Gastrocnemius medialis (tissue), 4 donors: ENCODE measurements at regions not wholly inside any gene's neighbourhood (a gene's known extent, or its start where the extent isn't known, plus 50 kb on each side); places are given as distances from the start of the nearest gene placed in this dataset.

Experiments used
- CTCF ChIP-seq, 5 experiments: fragments of 450-650 bp in 3 of 5; fragments of 200-600 bp in 2 of 5; sonication (generic) in 2 of 5; IDR thresholded peaks in 4 of 5; conservative IDR thresholded peaks in 1 of 5; 1 replicate in 4 of 5; 2 replicates in 1 of 5; pipeline ENCODE4 v1.5.1; 2016 to 2019; ENCODE audit warnings: antibody characterized with exemption in 5 of 5, mild to moderate bottlenecking in 3 of 5, moderate library complexity in 3 of 5
- POLR2A ChIP-seq, 2 donors: fragments of 450-650 bp; IDR thresholded peaks; one replicate each; pipeline ENCODE4 v1.6.1; 2017; ENCODE audit warnings: antibody characterized with exemption in 2 of 2, mild to moderate bottlenecking in 2 of 2, moderate library complexity in 2 of 2

GRCh38 chr17:78290721-78291120 lies 59.3 kb downstream of the TMEM235 start:
- TF ChIP-seq CTCF (IDR thresholded peaks at IDR 0.05 in 4 of 5, conservative IDR thresholded peaks at IDR 0.05 in 1 of 5): no peak
- no peak for TF ChIP-seq POLR2A (IDR thresholded peaks at IDR 0.05)
